ENCODE measurements at regions not wholly inside any gene's neighbourhood (a gene's known extent, or its start where the extent isn't known, plus 50 kb on each side); places are given as distances from the start of the nearest gene placed in this dataset.

DNA sequence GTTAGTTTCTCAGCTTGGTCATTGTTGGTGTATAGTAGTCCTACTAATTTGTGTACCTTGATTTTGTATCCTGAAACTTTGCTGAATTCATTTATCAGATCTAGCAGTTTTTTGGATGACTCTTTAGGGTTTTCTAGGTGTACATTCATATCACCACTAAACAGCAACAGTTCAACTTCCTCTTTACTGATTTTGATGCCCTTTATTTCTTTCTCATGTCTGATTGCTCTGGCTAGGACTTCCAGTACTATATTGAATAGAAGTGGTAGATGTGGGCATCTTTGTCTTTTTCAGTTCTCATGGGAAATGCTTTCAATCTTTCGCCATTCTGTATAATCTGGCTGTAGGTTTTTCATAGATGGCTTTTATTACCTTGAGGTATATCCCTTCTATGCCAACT lies 61.3 kb upstream of the HEY2 start:
- H3K9ac ChIP-seq (ENCODE audit: low read length), result no peak overlapping the region
- no peak overlapping the region for H3K4me2 ChIP-seq (ENCODE audit: low read length)
- DNase-seq, result no peak
- H3K9me2 ChIP-seq (replicated peaks; ENCODE audit: low read length), result no peaks in the 10 kb centered on the region
- ATAC-seq, result no peak
- H3K4me3 ChIP-seq (ENCODE audit: low read length), result no peak overlapping the region
- no peaks in the 10 kb centered on the region for H3K9me3 ChIP-seq (ENCODE audit: low read length)
- no peak overlapping the region for H3K27ac ChIP-seq (ENCODE audit: low read length)
- BruUV-seq (replicated peaks), result no TSS peak
- intact Hi-C loops (cut with micrococcal nuclease), result no loop called here
- no peaks in the 10 kb centered on the region for H3F3A ChIP-seq (ENCODE audit: low read length, unreplicated experiment)
- TF ChIP-seq EZH2phosphoT487 (IDR thresholded peaks at IDR 0.05; ENCODE audit: borderline replicate concordance, low read length) (no peak), EZH2 (IDR thresholded peaks at IDR 0.05; ENCODE audit: low read length, unreplicated experiment) (no peak)
- TF ChIP-seq, protein P1, sequence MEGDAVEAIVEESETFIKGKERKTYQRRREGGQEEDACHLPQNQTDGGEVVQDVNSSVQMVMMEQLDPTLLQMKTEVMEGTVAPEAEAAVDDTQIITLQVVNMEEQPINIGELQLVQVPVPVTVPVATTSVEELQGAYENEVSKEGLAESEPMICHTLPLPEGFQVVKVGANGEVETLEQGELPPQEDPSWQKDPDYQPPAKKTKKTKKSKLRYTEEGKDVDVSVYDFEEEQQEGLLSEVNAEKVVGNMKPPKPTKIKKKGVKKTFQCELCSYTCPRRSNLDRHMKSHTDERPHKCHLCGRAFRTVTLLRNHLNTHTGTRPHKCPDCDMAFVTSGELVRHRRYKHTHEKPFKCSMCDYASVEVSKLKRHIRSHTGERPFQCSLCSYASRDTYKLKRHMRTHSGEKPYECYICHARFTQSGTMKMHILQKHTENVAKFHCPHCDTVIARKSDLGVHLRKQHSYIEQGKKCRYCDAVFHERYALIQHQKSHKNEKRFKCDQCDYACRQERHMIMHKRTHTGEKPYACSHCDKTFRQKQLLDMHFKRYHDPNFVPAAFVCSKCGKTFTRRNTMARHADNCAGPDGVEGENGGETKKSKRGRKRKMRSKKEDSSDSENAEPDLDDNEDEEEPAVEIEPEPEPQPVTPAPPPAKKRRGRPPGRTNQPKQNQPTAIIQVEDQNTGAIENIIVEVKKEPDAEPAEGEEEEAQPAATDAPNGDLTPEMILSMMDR (conservative IDR thresholded peaks at IDR 0.05; ENCODE audit: low read depth, low read length), result no peak
- H3K4me1 ChIP-seq (ENCODE audit: insufficient read depth, low read length), result no peaks in the 10 kb centered on the region
- ChIA-PET POLR2A (ENCODE audit: unreplicated experiment) (no interaction called here), CTCF (no interaction called here)
- H2AFZ ChIP-seq (ENCODE audit: low read length), result no peak overlapping the region
- H3K27me3 ChIP-seq (ENCODE audit: low read length), result peaks cover 3% of the 10 kb centered on the region; the same call in 1 of the 2 replicates
- H3K79me2 ChIP-seq (ENCODE audit: low read length), result no peaks in the 10 kb centered on the region
- no peaks in the 10 kb centered on the region for H4K20me1 ChIP-seq (ENCODE audit: low read length)
- H3K36me3 ChIP-seq (ENCODE audit: low read depth, low read length), result no peaks in the 10 kb centered on the region

- ATAC-seq (no peak), DNase-seq (no peak)
- H3F3A ChIP-seq (ENCODE audit: low read length, unreplicated experiment), result no peaks in the 10 kb centered on the region
- ChIA-PET POLR2A (ENCODE audit: unreplicated experiment) (no interaction called here), CTCF (no interaction called here)
- H4K20me1 ChIP-seq (ENCODE audit: low read length), result no peaks in the 10 kb centered on the region
- H3K9ac ChIP-seq (ENCODE audit: low read length), result no peak overlapping the region
- BruUV-seq (replicated peaks), result no TSS peak
- TF ChIP-seq, protein P1 (conservative IDR thresholded peaks at IDR 0.05; ENCODE audit: low read depth, low read length), result no peak
- TF ChIP-seq EZH2 (IDR thresholded peaks at IDR 0.05; ENCODE audit: low read length, unreplicated experiment) (no peak), EZH2phosphoT487 (IDR thresholded peaks at IDR 0.05; ENCODE audit: borderline replicate concordance, low read length) (no peak)
- intact Hi-C loops (cut with micrococcal nuclease), result no loop called here
- H3K27ac ChIP-seq (ENCODE audit: low read length), result no peak overlapping the region
- H3K79me2 ChIP-seq (ENCODE audit: low read length), result no peaks in the 10 kb centered on the region
- H3K4me1 ChIP-seq (ENCODE audit: insufficient read depth, low read length), result no peaks in the 10 kb centered on the region
- H3K4me3 ChIP-seq (ENCODE audit: low read length), result no peak overlapping the region
- no peak overlapping the region for H3K4me2 ChIP-seq (ENCODE audit: low read length)
- no peaks in the 10 kb centered on the region for H3K36me3 ChIP-seq (ENCODE audit: low read depth, low read length)
- no peak overlapping the region for H2AFZ ChIP-seq (ENCODE audit: low read length)
- peaks cover 12% of the 10 kb centered on the region; the same call in 1 of the 2 replicates for H3K27me3 ChIP-seq (ENCODE audit: low read length)
- no peaks in the 10 kb centered on the region for H3K9me3 ChIP-seq (ENCODE audit: low read length)
- H3K9me2 ChIP-seq (replicated peaks; ENCODE audit: low read length), result no peaks in the 10 kb centered on the region
These were observed 56.0 kb upstream of the HEY2 start for GRCh38 chr6:125693480-125693879.

DNA sequence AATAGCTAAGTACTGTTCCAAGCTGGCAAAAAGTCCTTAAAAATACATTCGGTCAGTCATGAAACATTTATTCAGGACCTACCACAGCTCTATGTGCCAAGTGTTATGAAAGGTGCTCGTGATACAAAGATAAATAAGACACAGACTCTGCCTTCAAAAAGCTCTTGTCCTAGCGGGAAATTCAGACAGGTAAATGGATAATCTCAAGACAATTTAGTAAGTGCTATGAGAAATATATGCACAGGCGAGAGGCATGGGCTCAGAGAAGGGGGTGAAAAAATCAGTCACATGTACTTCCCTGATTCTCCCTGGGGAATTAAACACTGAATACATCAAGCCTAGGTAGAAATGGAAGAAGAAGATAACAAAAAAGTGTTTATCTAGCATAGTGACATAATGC lies 49.8 kb upstream of the HEY2 start:
- intact Hi-C loops (cut with micrococcal nuclease), result no loop called here
- no peak overlapping the region for H2AFZ ChIP-seq (ENCODE audit: low read length)
- H3K79me2 ChIP-seq (ENCODE audit: low read length), result no peaks in the 10 kb centered on the region
- CTCF ChIA-PET, result no interaction called here
- H3K9me3 ChIP-seq (ENCODE audit: low read length), result no peaks in the 10 kb centered on the region
- no peaks in the 10 kb centered on the region for H4K20me1 ChIP-seq (ENCODE audit: low read length)
- H3K4me2 ChIP-seq (ENCODE audit: low read length), result no peak overlapping the region
- no peaks in the 10 kb centered on the region for H3K4me1 ChIP-seq (ENCODE audit: insufficient read depth, low read length)
- peaks cover 26% of the 10 kb centered on the region for H3K27me3 ChIP-seq (ENCODE audit: low read length)
- POLR2A ChIA-PET (ENCODE audit: unreplicated experiment), result no interaction called here
- no peak for ATAC-seq
- no peaks in the 10 kb centered on the region for H3F3A ChIP-seq (ENCODE audit: low read length, unreplicated experiment)
- no peak overlapping the region for H3K27ac ChIP-seq (ENCODE audit: low read length)
- no peaks in the 10 kb centered on the region for H3K9me2 ChIP-seq (replicated peaks; ENCODE audit: low read length)
- H3K4me3 ChIP-seq (ENCODE audit: low read length), result no peak overlapping the region
- H3K9ac ChIP-seq (ENCODE audit: low read length), result no peak overlapping the region
- no peaks in the 10 kb centered on the region for H3K36me3 ChIP-seq (ENCODE audit: low read depth, low read length)
- no peak for DNase-seq
- BruUV-seq (replicated peaks), result no TSS peak
- TF ChIP-seq, protein P1 (conservative IDR thresholded peaks at IDR 0.05; ENCODE audit: low read depth, low read length), result no peak
- TF ChIP-seq EZH2 (IDR thresholded peaks at IDR 0.05; ENCODE audit: low read length, unreplicated experiment) (no peak), EZH2phosphoT487 (IDR thresholded peaks at IDR 0.05; ENCODE audit: borderline replicate concordance, low read length) (no peak)

Data from PC-3 (cell line).